Right lung (tissue), 2 donors: ENCODE measurements at regions not wholly inside any gene's neighbourhood (a gene's known extent, or its start where the extent isn't known, plus 50 kb on each side); places are given as distances from the start of the nearest gene placed in this dataset.

ENCODE experiments used
- DNase-seq, 2 donors: peaks; one replicate each; pipeline ENCODE4 v3.0.0-alpha.2; 2013

GRCh38 chr3:102225407-102226132 lies 209.2 kb upstream of the ZPLD1 start:
- DNase-seq = peak; percentile 42 to 52

GRCh38 chr3:102226463-102226862 lies 208.4 kb upstream of the ZPLD1 start:
- no peak for DNase-seq

- peak; percentile 62 to 77 for DNase-seq
Measured at GRCh38 chr3:102229062-102229655, 205.7 kb upstream of the ZPLD1 start.

GRCh38 chr3:102230057-102230456 lies 204.8 kb upstream of the ZPLD1 start:
- no peak for DNase-seq

- DNase-seq = no peak
Measured at GRCh38 chr3:102233881-102234280, 200.9 kb upstream of the ZPLD1 start.

GRCh38 chr3:102235679-102236078 lies 199.1 kb upstream of the ZPLD1 start:
- DNase-seq = no peak

GRCh38 chr3:102237181-102237580 lies 197.6 kb upstream of the ZPLD1 start:
- DNase-seq = no peak

GRCh38 chr3:102237838-102238237 lies 197.0 kb upstream of the ZPLD1 start:
- no peak for DNase-seq

- DNase-seq = no peak
Measured at GRCh38 chr3:102238362-102238761, 196.5 kb upstream of the ZPLD1 start.

GRCh38 chr3:102240720-102241119 lies 194.1 kb upstream of the ZPLD1 start:
- no peak for DNase-seq

GRCh38 chr3:102248981-102249705 lies 185.7 kb upstream of the ZPLD1 start:
- DNase-seq = no peak

GRCh38 chr3:102255736-102256135 lies 179.1 kb upstream of the ZPLD1 start:
- DNase-seq = no peak

- no peak for DNase-seq
Measured at GRCh38 chr3:102258666-102259227, 176.1 kb upstream of the ZPLD1 start.

- DNase-seq = no peak
Measured at GRCh38 chr3:102259663-102260062, 175.2 kb upstream of the ZPLD1 start.

GRCh38 chr3:102265720-102266119 lies 169.1 kb upstream of the ZPLD1 start:
- no peak for DNase-seq

- DNase-seq = no peak
Measured at GRCh38 chr3:102269406-102269805, 165.4 kb upstream of the ZPLD1 start.

- no peak for DNase-seq
Measured at GRCh38 chr3:102290241-102290640, 144.6 kb upstream of the ZPLD1 start.

- no peak for DNase-seq
Measured at GRCh38 chr3:102295756-102296155, 139.1 kb upstream of the ZPLD1 start.

GRCh38 chr3:102297072-102297658 lies 137.7 kb upstream of the ZPLD1 start:
- DNase-seq = no peak

- DNase-seq = no peak
Measured at GRCh38 chr3:102299125-102299877, 135.5 kb upstream of the ZPLD1 start.

- no peak for DNase-seq
Measured at GRCh38 chr3:102301155-102301880, 133.5 kb upstream of the ZPLD1 start.
